ENCODE measurements at regions not wholly inside any gene's neighbourhood (a gene's known extent, or its start where the extent isn't known, plus 50 kb on each side); places are given as distances from the start of the nearest gene placed in this dataset.

GRCh38 chr7:119343289-119343688 is 929.7 kb upstream of the KCND2 start:
- CTCF ChIA-PET = no interaction called here
- ATAC-seq = no peak

More at GRCh38 chr7:119343289-119343688, 929.7 kb upstream of the KCND2 start:
- ChIA-PET POLR2A (no interaction called here), RAD21 (ENCODE audit: unreplicated experiment) (no interaction called here), SMC1A (ENCODE audit: uncharacterized antibody, unreplicated experiment) (interaction anchor here (0.6 kb wide), 1 partner anchor 1654 kb away, joined by 3 read pairs; no protein-coding TSS in a partner anchor)
- in situ Hi-C loops (cut with MboI) (no loop called here), intact Hi-C loops (cut with micrococcal nuclease; ENCODE audit: unreplicated experiment) (no loop called here)
- Histone ChIP-seq H3K36me3 (ENCODE audit: control insufficient read depth in 2 of 2, insufficient read depth in 2 of 2, low read length in 1 of 2) (no peaks in the 10 kb centered on the region), H4K20me1 (ENCODE audit: control insufficient read depth, insufficient read depth) (no peaks in the 10 kb centered on the region), H3K4me3 (no peak overlapping the region), H2AFZ (ENCODE audit: control insufficient read depth, low read depth, low read length) (no peak overlapping the region), H3K4me2 (ENCODE audit: control insufficient read depth, insufficient read depth) (no peak overlapping the region), H3K27ac (ENCODE audit: control insufficient read depth, insufficient read depth) (no peak overlapping the region), H3K9me3 (replicated peaks; ENCODE audit: control insufficient read depth, insufficient read depth, low read length) (no peaks in the 10 kb centered on the region), H3K4me1 (ENCODE audit: control insufficient read depth, insufficient read depth, low read length) (no peaks in the 10 kb centered on the region), H3K9ac (ENCODE audit: control insufficient read depth, insufficient read depth, low read length) (no peak overlapping the region), H3K27me3 (replicated peaks in 1 of 2; ENCODE audit: control insufficient read depth in 2 of 2, insufficient read depth in 2 of 2, low read length in 1 of 2) (no peaks in the 10 kb centered on the region), H3K79me2 (ENCODE audit: control insufficient read depth, insufficient read depth, low read length) (no peaks in the 10 kb centered on the region)
- no peak for DNase-seq (ENCODE audit: low read depth, low spot score)
- no peak for FAIRE-seq
- WGBS (ENCODE audit: insufficient coverage, insufficient replicate concordance, low lambda C conversion rate, missing lambda C conversion rate) = 0% methylated on average over 1 of the region's 1 CpG
- BruUV-seq (replicated peaks) = no TSS peak
- TF ChIP-seq ZNF274 (IDR thresholded peaks at IDR 0.05; ENCODE audit: insufficient read depth, insufficient read length) (no peak), SMC3 (IDR thresholded peaks at IDR 0.05; ENCODE audit: borderline replicate concordance, low read length) (no peak), EED (IDR thresholded peaks at IDR 0.05; ENCODE audit: low read depth) (no peak), STAT3 (IDR thresholded peaks at IDR 0.05; ENCODE audit: low read depth, low read length) (no peak), NFYB (IDR thresholded peaks at IDR 0.05; ENCODE audit: insufficient read depth, low read depth, low read length) (no peak), HSF1 (IDR thresholded peaks at IDR 0.05; ENCODE audit: low read depth, low read length) (no peak), BCLAF1 (IDR thresholded peaks at IDR 0.05) (no peak), POLR2A (IDR thresholded peaks at IDR 0.05; ENCODE audit: low read depth, low read length) (no peak), GABPA (IDR thresholded peaks at IDR 0.05; ENCODE audit: low read depth) (no peak)
